ENCODE measurements at regions not wholly inside any gene's neighbourhood (a gene's known extent, or its start where the extent isn't known, plus 50 kb on each side); places are given as distances from the start of the nearest gene placed in this dataset.
A peak's percentile ranks its signal among the peaks of the same experiment; 100 is the strongest.

DNA sequence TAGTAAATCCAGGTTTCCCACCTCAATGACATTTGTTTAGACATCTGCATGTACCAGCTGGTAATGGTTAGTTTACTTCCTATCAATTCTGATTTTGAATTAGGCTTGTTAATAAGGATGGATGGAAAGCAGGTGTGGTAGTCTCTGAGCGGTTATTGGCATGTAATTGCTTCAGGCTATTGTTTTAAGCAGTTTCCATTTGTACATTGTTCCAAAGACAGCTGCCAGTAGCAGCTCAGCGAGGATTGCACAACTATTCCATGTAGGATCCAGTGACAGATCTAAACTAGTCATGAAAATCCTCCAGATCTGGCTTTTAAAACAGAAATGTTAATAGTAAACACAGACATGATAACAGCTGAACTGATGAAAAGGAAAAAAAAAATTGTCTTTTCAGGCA lies 436.0 kb upstream of the ADARB2 start:
- DNase-seq (ENCODE audit: low spot score), result no peak

DNA sequence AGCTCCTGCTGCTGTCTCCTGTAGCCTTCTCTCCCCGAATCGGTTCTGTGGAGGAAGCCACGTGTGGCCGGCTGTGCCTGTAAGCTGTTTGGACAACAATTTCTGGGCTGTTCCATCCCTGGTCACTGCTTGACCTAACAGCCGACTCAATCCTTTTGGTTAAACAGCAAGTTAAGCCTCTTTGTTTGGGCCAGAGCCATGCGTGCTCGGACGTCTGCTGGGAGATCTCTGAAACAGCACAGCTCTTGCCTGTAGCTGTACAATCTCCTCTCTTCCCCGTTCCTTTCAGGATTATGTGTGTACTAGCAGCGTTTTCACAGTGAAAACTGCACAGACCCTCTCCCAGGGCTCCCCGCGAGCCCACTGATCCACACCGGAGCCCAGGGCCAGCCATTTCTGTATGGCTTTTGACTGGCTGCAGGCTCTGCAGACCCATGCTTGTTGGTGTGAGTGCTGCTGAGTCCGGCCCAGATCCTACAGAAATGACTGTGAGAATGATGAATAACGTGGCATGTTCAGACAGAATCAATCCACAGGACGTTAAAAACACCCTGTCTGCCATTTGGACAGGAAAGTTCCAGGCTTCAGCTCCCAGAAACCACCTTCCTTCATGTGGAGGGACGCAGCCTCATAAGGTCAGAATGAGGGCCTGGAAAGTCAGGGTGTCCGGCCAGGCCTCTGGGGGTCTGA lies 428.6 kb upstream of the ADARB2 start:
- no peak for DNase-seq (ENCODE audit: low spot score)

DNA sequence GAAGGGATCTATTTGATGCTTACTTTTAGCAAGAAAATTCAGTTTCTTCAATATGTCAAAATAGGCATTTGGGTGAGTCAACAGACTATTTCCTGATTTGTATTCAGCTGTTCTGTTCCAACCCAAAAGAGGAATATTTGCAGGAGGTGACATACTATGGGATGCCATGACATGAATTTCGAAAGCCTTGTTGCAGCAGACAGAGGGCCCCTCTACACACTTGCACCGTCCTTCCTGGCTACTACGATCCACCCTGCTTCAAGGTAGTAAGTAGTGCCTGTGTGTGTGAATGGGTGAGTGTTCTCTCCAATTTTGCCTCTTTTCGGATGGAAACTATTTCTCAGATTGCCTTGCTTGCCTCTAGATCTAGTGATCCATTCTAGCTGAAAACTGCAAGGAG lies 413.0 kb upstream of the ADARB2 start:
- DNase-seq (ENCODE audit: low spot score), result no peak

DNA sequence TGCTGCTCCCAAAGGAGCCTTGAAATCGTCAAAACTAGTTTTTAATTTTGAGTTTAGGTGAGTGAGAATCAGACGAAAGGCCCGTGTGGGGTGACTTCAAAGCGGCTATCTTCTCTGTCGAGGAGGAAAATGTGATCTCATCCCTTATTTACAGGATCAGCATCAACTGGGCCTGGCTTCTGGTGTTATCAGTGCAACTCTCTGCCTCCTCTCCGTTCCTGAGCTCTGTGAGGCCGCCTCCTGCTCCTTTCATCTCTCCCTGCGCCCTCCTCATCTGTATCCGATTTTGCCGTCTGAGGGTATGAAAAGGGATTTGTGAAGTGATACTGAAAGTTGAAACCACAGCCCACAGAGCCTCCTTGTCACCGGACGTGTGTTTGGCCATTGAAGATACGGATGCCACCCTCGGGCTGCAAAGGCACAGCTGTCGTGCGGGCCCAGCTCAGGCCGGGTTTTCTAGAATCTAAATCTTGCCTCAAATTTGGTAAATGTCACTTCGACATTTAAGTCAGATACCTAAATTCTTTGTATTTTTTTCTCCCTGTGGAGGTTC lies 408.7 kb upstream of the ADARB2 start:
- DNase-seq (ENCODE audit: low spot score), result no peak

DNA sequence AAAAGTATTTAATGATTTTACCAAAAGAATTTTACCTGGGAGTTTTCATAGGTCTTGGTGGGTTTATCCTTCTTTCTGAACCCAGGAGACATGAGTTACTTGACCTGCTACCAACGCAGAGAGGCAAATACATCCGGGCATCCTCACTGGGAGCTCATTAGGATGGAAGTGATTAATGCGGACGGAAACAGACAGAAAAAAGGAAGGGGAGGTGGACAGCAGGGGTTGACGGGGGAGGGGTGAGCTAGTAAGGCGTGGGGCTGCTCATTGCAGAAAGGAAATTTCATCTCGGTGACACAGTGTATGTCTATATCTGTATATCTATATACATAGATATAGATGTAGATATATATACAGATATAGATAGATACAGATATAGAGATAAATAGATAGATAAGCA lies 408.2 kb upstream of the ADARB2 start:
- no peak for DNase-seq (ENCODE audit: low spot score)

DNA sequence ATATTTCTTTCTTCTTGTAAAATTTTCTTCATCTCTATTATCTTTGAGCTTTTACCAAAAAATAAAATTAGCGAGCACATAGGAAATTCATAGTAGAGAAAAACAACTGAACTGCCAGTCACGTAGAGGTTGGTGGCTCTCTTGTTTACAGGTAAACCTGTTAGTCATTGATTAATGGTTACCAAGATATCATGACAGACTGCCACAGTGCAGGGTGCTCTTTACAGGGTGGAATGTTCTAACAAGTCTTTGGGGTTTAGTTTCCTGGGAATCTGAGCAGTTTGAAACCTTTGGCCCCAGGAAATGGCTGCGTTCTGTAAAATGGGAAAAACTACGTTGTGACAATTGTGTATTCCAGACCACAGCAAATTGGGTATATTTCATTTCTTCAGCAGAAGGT lies 407.3 kb upstream of the ADARB2 start:
- DNase-seq (ENCODE audit: low spot score), result peak; percentile 52

- DNase-seq (ENCODE audit: low spot score), result peak; percentile 10
These were observed 406.0 kb upstream of the ADARB2 start for GRCh38 chr10:2143213-2143835.

GRCh38 chr10:2139746-2140145 lies 402.4 kb upstream of the ADARB2 start:
- no peak for DNase-seq (ENCODE audit: low spot score)

- DNase-seq (ENCODE audit: low spot score), result peak; percentile 60
These were observed 400.3 kb upstream of the ADARB2 start for GRCh38 chr10:2137549-2138174.

GRCh38 chr10:2130705-2131305 lies 393.5 kb upstream of the ADARB2 start:
- no peak for DNase-seq (ENCODE audit: low spot score)

- no peak for DNase-seq (ENCODE audit: low spot score)
These were observed 391.7 kb upstream of the ADARB2 start for GRCh38 chr10:2128991-2129390.

GRCh38 chr10:2124135-2124534 lies 386.8 kb upstream of the ADARB2 start:
- no peak for DNase-seq (ENCODE audit: low spot score)

- peak; percentile 72 for DNase-seq (ENCODE audit: low spot score)
These were observed 385.3 kb upstream of the ADARB2 start for GRCh38 chr10:2122431-2123124.

DNA sequence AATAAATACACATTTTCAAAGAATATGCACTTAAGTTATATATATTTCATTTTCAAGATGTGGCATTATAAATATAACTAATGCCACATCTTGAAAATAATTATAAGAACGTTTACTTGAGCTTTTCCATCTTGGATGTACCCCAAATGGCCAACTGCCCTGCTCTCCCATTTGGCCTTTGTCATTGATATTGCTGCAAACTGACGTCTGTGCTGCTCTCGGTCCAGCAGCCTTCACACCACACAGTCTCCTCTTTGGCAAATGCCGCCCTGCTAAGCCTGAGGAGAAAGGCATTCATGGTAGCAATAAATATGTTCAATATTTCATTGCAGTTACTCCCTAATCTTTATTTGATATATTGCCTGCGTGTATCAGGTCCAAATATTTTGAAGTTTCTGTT lies 384.6 kb upstream of the ADARB2 start:
- DNase-seq (ENCODE audit: low spot score), result no peak

DNA sequence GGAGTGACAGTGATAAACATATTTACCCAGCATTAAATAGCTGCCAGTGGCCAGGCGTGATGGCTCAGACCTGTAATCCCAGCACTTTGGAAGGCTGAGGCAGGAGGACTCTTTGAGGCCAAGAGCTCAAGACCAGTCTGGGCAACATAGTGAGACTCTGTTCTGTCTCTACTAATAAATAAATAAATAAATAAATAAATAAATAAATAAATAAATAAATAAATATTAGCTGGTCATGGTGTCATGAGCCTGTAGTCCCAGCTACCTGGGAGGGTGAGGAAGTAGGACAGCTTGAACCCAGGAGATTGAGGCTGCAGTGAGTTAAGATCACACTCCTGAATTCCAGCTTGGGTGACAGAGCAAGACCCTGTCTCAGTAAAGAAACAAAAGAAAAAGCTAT lies 384.0 kb upstream of the ADARB2 start:
- no peak for DNase-seq (ENCODE audit: low spot score)

GRCh38 chr10:2120746-2121145 lies 383.4 kb upstream of the ADARB2 start:
- no peak for DNase-seq (ENCODE audit: low spot score)

GRCh38 chr10:2119316-2119715 lies 382.0 kb upstream of the ADARB2 start:
- peak; percentile 37 for DNase-seq (ENCODE audit: low spot score)

- no peak for DNase-seq (ENCODE audit: low spot score)
These were observed 380.9 kb upstream of the ADARB2 start for GRCh38 chr10:2118201-2118600.

DNA sequence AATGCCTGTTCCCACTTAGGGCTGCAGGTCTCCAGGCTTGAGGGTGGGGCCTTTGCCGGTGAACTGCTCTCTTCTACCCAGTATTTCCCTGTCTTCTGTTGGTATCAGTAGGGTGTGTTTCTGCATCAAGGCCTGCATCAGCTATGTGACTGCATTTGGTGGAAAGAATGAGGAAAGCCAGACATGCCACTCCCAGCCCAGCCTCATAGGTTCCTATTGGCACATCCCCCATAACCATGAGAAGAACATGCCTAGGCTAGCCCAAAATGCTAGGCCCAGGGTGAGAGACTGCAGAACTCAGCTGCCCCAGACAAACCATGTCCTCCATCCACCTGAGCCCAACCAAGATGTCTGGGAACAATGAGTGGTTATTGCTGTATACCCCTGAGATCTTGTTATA lies 380.3 kb upstream of the ADARB2 start:
- peak; percentile 3 for DNase-seq (ENCODE audit: low spot score)

DNA sequence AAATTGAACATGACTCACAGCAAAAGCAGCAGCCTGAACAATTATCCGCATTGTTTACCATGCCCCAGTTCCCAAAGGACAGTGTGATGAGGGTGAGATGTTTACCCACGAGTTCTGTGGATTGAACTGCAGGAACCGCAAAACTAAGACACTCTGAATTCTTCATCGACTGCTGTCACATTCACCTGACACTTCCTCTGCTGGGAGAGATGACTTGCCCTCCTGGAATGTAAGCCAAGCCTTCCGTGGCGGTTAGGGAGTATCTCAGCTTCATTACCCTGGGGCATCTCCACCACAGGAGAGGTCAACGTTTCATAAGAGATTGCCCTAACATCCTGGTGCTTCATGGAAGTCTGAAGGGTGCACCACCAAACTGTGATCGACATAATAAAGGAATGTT lies 374.6 kb upstream of the ADARB2 start:
- DNase-seq (ENCODE audit: low spot score), result peak; percentile 99

DNA sequence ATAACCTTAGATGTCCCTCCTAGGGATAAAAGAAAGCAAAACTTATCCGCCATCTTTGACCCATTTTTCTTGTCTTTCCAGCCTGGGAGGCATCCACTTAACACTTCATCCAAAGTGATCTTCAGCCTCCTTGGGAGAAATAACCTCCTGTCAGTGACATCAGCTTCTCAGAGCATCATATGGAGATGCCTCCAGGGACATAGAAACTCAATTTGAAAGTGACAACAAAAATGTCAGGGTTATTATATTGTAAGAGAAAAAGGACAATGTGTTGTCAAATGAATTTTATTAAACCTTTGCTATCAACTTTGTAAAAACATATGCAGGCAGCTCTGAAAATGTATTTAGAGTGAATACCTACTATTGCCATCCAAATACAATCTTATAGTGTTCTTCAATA lies 371.2 kb upstream of the ADARB2 start:
- DNase-seq (ENCODE audit: low spot score), result no peak

- no peak for DNase-seq (ENCODE audit: low spot score)
These were observed 369.3 kb upstream of the ADARB2 start for GRCh38 chr10:2106641-2107040.

Measured in kidney tubule cell (primary cell).